LNCaP clone FGC (cell line): ENCODE measurements at regions not wholly inside any gene's neighbourhood (a gene's known extent, or its start where the extent isn't known, plus 50 kb on each side); places are given as distances from the start of the nearest gene placed in this dataset.
A peak's percentile ranks its signal among the peaks of the same experiment; 100 is the strongest.

Source experiments
- DNase-seq: peaks from one replicate; pipeline ENCODE4 v3.0.0-alpha.2; 2011; ENCODE audit warnings: low read depth
- H3K4me3 ChIP-seq: 2 replicates; pipeline ENCODE4 v1.5.1; 2011; ENCODE audit warnings: mild to moderate bottlenecking, low read depth, low read length, control low read depth
- TF ChIP-seq, protein P1 (sequence below): IDR thresholded peaks from 2 replicates; pipeline ENCODE4 v1.5.1; 2012; ENCODE audit warnings: mild to moderate bottlenecking; ENCODE audit not compliant: control insufficient read depth, insufficient read depth; ENCODE audit errors: extremely low read depth

DNA sequence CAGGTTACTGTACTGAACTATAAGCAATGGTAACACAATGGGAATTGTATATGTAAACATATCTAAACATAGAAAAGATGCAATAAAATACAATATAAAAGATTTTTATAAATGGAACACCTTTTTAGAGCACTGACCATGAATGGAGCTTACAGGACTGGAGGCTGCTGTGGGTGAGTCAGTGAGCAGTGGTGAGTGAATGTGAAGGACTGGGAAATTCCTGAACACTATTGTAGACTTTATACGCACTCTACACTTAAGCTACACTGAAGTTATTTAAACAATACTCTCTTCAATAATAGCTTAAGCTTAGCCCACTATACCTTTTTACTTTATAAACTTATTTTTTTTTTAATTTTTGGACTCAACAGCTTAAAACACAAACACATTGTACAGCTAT lies 313.5 kb downstream of the KCNC2 start:
- TF ChIP-seq, protein P1, sequence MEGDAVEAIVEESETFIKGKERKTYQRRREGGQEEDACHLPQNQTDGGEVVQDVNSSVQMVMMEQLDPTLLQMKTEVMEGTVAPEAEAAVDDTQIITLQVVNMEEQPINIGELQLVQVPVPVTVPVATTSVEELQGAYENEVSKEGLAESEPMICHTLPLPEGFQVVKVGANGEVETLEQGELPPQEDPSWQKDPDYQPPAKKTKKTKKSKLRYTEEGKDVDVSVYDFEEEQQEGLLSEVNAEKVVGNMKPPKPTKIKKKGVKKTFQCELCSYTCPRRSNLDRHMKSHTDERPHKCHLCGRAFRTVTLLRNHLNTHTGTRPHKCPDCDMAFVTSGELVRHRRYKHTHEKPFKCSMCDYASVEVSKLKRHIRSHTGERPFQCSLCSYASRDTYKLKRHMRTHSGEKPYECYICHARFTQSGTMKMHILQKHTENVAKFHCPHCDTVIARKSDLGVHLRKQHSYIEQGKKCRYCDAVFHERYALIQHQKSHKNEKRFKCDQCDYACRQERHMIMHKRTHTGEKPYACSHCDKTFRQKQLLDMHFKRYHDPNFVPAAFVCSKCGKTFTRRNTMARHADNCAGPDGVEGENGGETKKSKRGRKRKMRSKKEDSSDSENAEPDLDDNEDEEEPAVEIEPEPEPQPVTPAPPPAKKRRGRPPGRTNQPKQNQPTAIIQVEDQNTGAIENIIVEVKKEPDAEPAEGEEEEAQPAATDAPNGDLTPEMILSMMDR: no peak
- DNase-seq: no peak
- H3K4me3 ChIP-seq: no peak overlapping the region

DNA sequence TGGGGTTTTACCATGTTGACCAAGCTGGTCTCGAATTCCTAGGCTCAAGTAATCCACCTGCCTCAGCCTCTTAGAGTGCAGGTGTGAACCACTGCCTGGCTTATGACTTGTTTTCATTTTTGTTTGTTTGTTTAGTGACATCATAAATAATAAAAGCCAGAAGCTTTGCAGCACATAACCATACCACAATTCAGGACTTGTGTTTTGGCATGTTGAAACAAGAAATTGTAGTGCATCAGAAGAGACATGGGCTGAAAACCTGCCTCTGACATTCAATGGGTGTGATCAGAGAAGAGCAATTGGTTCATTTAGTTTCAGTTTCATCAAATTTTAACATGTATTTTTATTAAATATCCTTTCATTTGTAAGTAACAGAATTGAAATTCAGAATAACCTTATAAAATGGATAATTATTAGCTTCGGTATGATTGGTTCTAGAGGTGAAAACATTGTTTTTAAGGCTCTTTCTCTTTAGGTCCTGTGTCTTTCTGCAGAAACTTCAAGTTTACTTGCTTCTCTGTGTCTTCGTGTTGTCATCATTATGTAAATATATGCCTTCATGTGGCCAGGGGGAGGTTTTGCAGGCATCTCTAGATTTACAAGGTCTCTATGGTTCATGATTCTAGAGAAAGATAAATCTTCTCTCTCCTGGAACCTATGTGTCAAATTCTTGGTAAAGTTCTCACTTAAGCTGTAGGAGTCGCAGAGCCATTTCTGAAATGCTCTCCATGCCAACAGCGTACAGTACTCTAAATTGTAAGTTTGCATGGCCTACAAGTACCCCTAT lies 312.0 kb downstream of the KCNC2 start:
- TF ChIP-seq, protein P1: no peak
- no peak overlapping the region for H3K4me3 ChIP-seq
- peak; percentile 19 for DNase-seq

DNA sequence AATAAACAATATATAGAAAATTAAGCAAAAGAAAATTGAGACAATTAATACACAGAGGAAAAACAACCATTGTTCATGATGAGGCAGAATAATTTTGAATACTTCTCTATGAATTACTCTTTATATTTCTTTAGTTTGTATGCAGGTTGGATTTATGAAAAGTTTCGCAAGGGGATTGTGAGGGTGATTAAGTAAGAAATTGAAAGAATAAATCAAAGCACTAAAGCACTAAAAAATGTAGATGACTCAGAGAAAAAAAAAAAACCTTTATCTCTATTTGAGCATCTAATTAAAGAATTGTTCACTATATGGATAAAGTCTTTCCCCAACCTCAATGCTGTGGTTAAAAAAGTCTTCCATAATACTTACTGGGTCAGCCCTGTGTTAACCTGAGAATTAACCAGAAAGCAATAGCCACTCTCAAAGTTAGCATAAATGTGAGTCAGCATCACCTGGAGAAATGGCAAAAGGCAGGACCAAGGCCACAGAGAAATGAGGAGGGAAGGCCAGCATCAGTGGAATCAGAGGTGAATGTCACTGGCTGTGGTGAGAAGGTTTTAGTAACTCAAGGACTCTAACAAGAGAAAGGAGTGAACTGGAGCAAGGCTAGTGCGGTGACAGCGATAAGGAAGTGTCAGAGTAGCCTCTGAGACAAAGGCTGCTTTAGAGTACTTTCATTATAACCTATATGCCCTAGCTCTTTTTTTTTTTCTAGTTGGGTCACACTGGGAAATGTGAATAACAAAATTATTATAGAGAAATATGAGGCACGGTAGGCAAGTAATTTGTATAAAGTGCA lies 310.4 kb downstream of the KCNC2 start:
- H3K4me3 ChIP-seq: no peak overlapping the region
- DNase-seq: no peak
- TF ChIP-seq, protein P1: no peak

DNA sequence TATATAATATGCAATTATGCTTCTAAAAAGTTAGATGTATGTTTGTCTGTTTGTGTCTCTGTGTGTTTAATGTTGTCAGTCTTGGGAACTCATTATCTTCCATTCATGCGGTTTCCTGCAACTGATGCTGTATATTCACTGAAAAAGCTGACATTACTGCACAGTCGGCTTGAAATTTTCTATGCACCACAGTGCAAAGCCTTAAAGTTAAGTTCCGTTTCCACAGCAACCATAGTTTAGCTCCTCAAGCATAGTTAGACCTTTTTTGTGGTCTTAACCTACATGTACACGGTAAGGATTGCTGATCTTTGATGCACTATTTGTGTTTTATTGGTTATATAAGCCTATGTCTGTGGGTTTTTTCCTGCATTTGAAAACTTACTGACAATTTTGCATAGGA lies 309.4 kb downstream of the KCNC2 start:
- no peak for DNase-seq
- no peak overlapping the region for H3K4me3 ChIP-seq
- TF ChIP-seq, protein P1: no peak

DNA sequence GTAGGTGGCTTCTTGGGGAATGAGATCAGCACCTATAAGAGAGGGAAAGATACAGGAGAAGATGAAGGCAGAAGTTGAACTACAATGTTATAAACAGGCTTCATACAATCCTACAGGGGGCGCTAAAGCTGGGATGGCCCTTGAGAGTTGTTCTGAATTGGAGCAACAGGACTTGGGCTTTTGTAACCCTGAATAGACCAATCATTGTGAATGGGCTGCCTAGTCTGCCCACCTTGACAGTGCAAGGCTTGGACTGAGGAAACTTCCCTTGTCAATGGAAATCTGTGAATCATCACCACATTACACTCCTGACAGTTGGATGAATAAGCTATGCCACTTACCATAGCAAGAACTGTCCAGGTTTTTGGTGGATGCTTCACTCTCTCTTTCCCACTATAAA lies 306.1 kb downstream of the KCNC2 start:
- TF ChIP-seq, protein P1: 0 out of 2 replicates have a peak, but pooled peaks have one; percentile 7
- DNase-seq: no peak
- H3K4me3 ChIP-seq: no peak overlapping the region

DNA sequence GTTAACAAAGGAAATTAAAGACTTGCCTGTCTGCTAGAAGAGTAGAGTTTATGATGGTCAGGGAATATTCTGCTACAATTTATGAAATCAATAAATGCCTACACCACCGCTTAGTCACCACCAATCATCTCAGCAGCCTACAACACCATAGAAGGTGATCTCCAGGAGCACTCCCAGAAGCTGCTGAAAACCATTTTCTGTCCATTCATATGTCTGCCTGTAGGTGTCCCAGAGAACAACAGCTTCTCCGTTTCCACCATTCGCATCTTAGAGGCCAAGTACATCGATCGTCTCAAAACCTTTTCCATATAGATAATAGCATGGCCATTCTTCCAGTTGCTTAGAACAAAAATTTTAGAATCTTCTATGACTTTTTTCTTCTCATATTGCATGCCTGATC lies 303.4 kb downstream of the KCNC2 start:
- no peak overlapping the region for H3K4me3 ChIP-seq
- DNase-seq: no peak
- TF ChIP-seq, protein P1: no peak
